NB4 (cell line): ENCODE measurements at regions not wholly inside any gene's neighbourhood (a gene's known extent, or its start where the extent isn't known, plus 50 kb on each side); places are given as distances from the start of the nearest gene placed in this dataset.
"Not testable (repeated sequence)": the region's sequence is repeated elsewhere in the genome, so short reads cannot be mapped to it uniquely, and the experiment has no call there.

Source experiments
- CTCF ChIP-seq: IDR thresholded peaks from one replicate; pipeline ENCODE4 v1.5.1; 2012; ENCODE audit warnings: low read depth, low read length
- MAX ChIP-seq: IDR thresholded peaks from 2 replicates; pipeline ENCODE4 v1.6.1; 2011; ENCODE audit warnings: low read depth, low read length
- POLR2A ChIP-seq: IDR thresholded peaks from 2 replicates; pipeline ENCODE4 v1.6.1; 2011; ENCODE audit warnings: mild to moderate bottlenecking; ENCODE audit not compliant: insufficient read length; ENCODE audit errors: extremely low read depth

GRCh38 chr5:108558840-108559239 lies 176.9 kb upstream of the FBXL17 start:
- not testable (repeated sequence) for TF ChIP-seq POLR2A, MAX, CTCF
